Tibial nerve (tissue), 3 donors: ENCODE measurements at regions not wholly inside any gene's neighbourhood (a gene's known extent, or its start where the extent isn't known, plus 50 kb on each side); places are given as distances from the start of the nearest gene placed in this dataset.

ENCODE experiments used
- CTCF ChIP-seq, 5 experiments: fragments of 200-600 bp in 3 of 5; fragments of 450-650 bp in 2 of 5; sonication (generic) in 3 of 5; IDR thresholded peaks; one replicate each; pipeline ENCODE4 v1.5.1; 2016 to 2019; ENCODE audit warnings: antibody characterized with exemption in 5 of 5, mild to moderate bottlenecking in 3 of 5, moderate library complexity in 2 of 5
- POLR2A ChIP-seq, 2 donors: fragments of 450-650 bp; IDR thresholded peaks; one replicate each; pipeline ENCODE4 v1.6.1; 2017; ENCODE audit warnings: antibody characterized with exemption in 2 of 2, mild to moderate bottlenecking in 2 of 2, moderate library complexity in 2 of 2

DNA sequence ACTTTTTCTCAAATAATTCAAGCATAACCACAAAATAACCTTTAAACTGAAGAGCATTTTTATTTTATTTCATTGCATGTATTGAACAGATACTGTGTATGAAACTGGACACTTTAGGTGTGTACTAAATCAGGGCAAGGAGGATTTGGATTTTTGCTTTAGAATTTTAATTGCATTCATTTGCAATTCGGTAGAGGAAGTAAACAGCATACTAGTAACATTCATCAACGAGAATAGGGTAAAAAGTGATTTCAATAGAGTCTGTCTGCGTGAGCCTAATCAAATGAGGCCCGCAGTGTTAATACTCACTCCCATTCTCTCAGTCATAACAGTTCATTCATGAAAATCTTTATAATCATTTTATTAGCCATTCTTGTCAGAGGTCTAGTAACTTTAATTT, 200.2 kb downstream of the SPRY2 start:
- no peak for TF ChIP-seq CTCF (IDR thresholded peaks at IDR 0.05)
- TF ChIP-seq POLR2A (IDR thresholded peaks at IDR 0.05) = no peak
